ENCODE measurements at regions not wholly inside any gene's neighbourhood (a gene's known extent, or its start where the extent isn't known, plus 50 kb on each side); places are given as distances from the start of the nearest gene placed in this dataset.

GRCh38 chr3:178002113-178002512, 534.1 kb upstream of the KCNMB2 start:
- no peak for DNase-seq (ENCODE audit: low read depth)
- H3K4me3 ChIP-seq (ENCODE audit: low read depth, low read length), result no peak overlapping the region
- no peak for TF ChIP-seq CTCF (conservative IDR thresholded peaks at IDR 0.05; ENCODE audit: low read depth, low read length)

- peak; percentile 61 for DNase-seq (ENCODE audit: low read depth)
- TF ChIP-seq CTCF (conservative IDR thresholded peaks at IDR 0.05; ENCODE audit: low read depth, low read length), result no peak
- no peak overlapping the region for H3K4me3 ChIP-seq (ENCODE audit: low read depth, low read length)
Measured at GRCh38 chr3:178003756-178004155, 532.5 kb upstream of the KCNMB2 start.

GRCh38 chr3:178005961-178006360, 530.3 kb upstream of the KCNMB2 start:
- no peak overlapping the region for H3K4me3 ChIP-seq (ENCODE audit: low read depth, low read length)
- TF ChIP-seq CTCF (conservative IDR thresholded peaks at IDR 0.05; ENCODE audit: low read depth, low read length), result no peak
- DNase-seq (ENCODE audit: low read depth), result no peak

- no peak for TF ChIP-seq CTCF (conservative IDR thresholded peaks at IDR 0.05; ENCODE audit: low read depth, low read length)
- no peak overlapping the region for H3K4me3 ChIP-seq (ENCODE audit: low read depth, low read length)
- DNase-seq (ENCODE audit: low read depth), result no peak
Measured at GRCh38 chr3:178010306-178010705, 525.9 kb upstream of the KCNMB2 start.

GRCh38 chr3:178019645-178020044, 516.6 kb upstream of the KCNMB2 start:
- DNase-seq (ENCODE audit: low read depth), result no peak
- TF ChIP-seq CTCF (conservative IDR thresholded peaks at IDR 0.05; ENCODE audit: low read depth, low read length), result no peak
- no peak overlapping the region for H3K4me3 ChIP-seq (ENCODE audit: low read depth, low read length)

GRCh38 chr3:178022599-178022998, 513.6 kb upstream of the KCNMB2 start:
- peak; percentile 13 for TF ChIP-seq CTCF (conservative IDR thresholded peaks at IDR 0.05; ENCODE audit: low read depth, low read length)
- peak; percentile 18 for DNase-seq (ENCODE audit: low read depth)
- no peak overlapping the region for H3K4me3 ChIP-seq (ENCODE audit: low read depth, low read length)

GRCh38 chr3:178028933-178029332, 507.3 kb upstream of the KCNMB2 start:
- no peak for TF ChIP-seq CTCF (conservative IDR thresholded peaks at IDR 0.05; ENCODE audit: low read depth, low read length)
- H3K4me3 ChIP-seq (ENCODE audit: low read depth, low read length), result no peak overlapping the region
- DNase-seq (ENCODE audit: low read depth), result no peak

Measured in choroid plexus epithelial cell (primary cell).